Erythroblast (primary cell): ENCODE measurements at regions not wholly inside any gene's neighbourhood (a gene's known extent, or its start where the extent isn't known, plus 50 kb on each side); places are given as distances from the start of the nearest gene placed in this dataset.

Source experiments
- GATA1 ChIP-seq: IDR thresholded peaks from 2 replicates; pipeline ENCODE4 v1.6.1; 2011; ENCODE audit warnings: low read depth, mild to moderate bottlenecking, control low read depth, low read length, moderate library complexity
- POLR2A ChIP-seq: IDR thresholded peaks from 2 replicates; pipeline ENCODE4 v1.6.1; 2011; ENCODE audit warnings: mild to moderate bottlenecking, low read length

- no peak for TF ChIP-seq POLR2A
- no peak for TF ChIP-seq GATA1
Observed at GRCh38 chr1:30816211-30817076, 58.9 kb upstream of the LAPTM5 start.
